Urinary bladder (tissue), 3 donors: ENCODE measurements at regions not wholly inside any gene's neighbourhood (a gene's known extent, or its start where the extent isn't known, plus 50 kb on each side); places are given as distances from the start of the nearest gene placed in this dataset.

Experiments used
- DNase-seq: peaks from one replicate; pipeline ENCODE4 v3.0.0-alpha.2; 2015; ENCODE audit errors: extremely low spot score
- H3K27ac ChIP-seq: one replicate; pipeline ENCODE4 v1.5.1; 2013; ENCODE audit warnings: low read depth, mild to moderate bottlenecking, moderate library complexity
- H3K36me3 ChIP-seq: one replicate; pipeline ENCODE4 v1.6.1; 2013; ENCODE audit warnings: mild to moderate bottlenecking, moderate library complexity; ENCODE audit not compliant: insufficient read depth
- H3K4me1 ChIP-seq: one replicate; pipeline ENCODE4 v1.6.1; 2013; ENCODE audit warnings: mild to moderate bottlenecking, moderate library complexity; ENCODE audit not compliant: insufficient read depth
- H3K4me3 ChIP-seq: one replicate; pipeline ENCODE4 v1.5.1; 2013; ENCODE audit warnings: low read depth, low read length
- WGBS: extraction: QIAGEN DNeasy Blood & Tissue Kit; methylation state at CpG from one replicate; pipeline ENCODE4 v1.1.7; 2013; 5-methylcytosine and 5-hydroxymethylcytosine counted together
- donor health status: healthy with polysubstance abuse.
- donor health status: healthy.

- no peaks in the 10 kb centered on the region for H3K4me1 ChIP-seq
- no peak overlapping the region for H3K27ac ChIP-seq
- WGBS = 85% methylated on average over 10 of the region's 10 CpGs
- no peak for DNase-seq
- H3K36me3 ChIP-seq = no peaks in the 10 kb centered on the region
- no peak overlapping the region for H3K4me3 ChIP-seq
These were observed 232.8 kb upstream of the DIO3 start for GRCh38 chr14:101328412-101329028.

- H3K27ac ChIP-seq = no peak overlapping the region
- H3K4me1 ChIP-seq = no peaks in the 10 kb centered on the region
- no peak for DNase-seq
- 92% methylated on average over 22 of the region's 22 CpGs for WGBS
- H3K4me3 ChIP-seq = no peak overlapping the region
- H3K36me3 ChIP-seq = no peaks in the 10 kb centered on the region
These were observed 230.7 kb upstream of the DIO3 start for GRCh38 chr14:101330416-101331140.

GRCh38 chr14:101331141-101331525 lies 230.2 kb upstream of the DIO3 start:
- no peak overlapping the region for H3K4me3 ChIP-seq
- H3K27ac ChIP-seq = no peak overlapping the region
- no peaks in the 10 kb centered on the region for H3K36me3 ChIP-seq
- 90% methylated on average over 10 of the region's 10 CpGs for WGBS
- no peak for DNase-seq
- no peaks in the 10 kb centered on the region for H3K4me1 ChIP-seq

GRCh38 chr14:101331661-101332169 lies 229.6 kb upstream of the DIO3 start:
- 96% methylated on average over 6 of the region's 6 CpGs for WGBS
- Histone ChIP-seq H3K4me1 (no peaks in the 10 kb centered on the region), H3K36me3 (no peaks in the 10 kb centered on the region), H3K27ac (no peak overlapping the region), H3K4me3 (no peak overlapping the region)
- no peak for DNase-seq

GRCh38 chr14:101332281-101332680 lies 229.0 kb upstream of the DIO3 start:
- no peak for DNase-seq
- 85% methylated on average over 8 of the region's 8 CpGs for WGBS
- no peak overlapping the region for H3K27ac ChIP-seq
- H3K4me3 ChIP-seq = no peak overlapping the region
- H3K4me1 ChIP-seq = no peaks in the 10 kb centered on the region
- H3K36me3 ChIP-seq = no peaks in the 10 kb centered on the region

- 91% methylated on average over 20 of the region's 20 CpGs for WGBS
- Histone ChIP-seq H3K4me1 (no peaks in the 10 kb centered on the region), H3K27ac (no peak overlapping the region), H3K4me3 (no peak overlapping the region), H3K36me3 (no peaks in the 10 kb centered on the region)
- no peak for DNase-seq
These were observed 227.7 kb upstream of the DIO3 start for GRCh38 chr14:101333335-101334280.

- no peak for DNase-seq
- Histone ChIP-seq H3K27ac (no peak overlapping the region), H3K4me3 (no peak overlapping the region), H3K36me3 (no peaks in the 10 kb centered on the region), H3K4me1 (no peaks in the 10 kb centered on the region)
- 85% methylated on average over 9 of the region's 9 CpGs for WGBS
These were observed 226.6 kb upstream of the DIO3 start for GRCh38 chr14:101334656-101335055.

- H3K4me1 ChIP-seq = no peaks in the 10 kb centered on the region
- no peak for DNase-seq
- H3K27ac ChIP-seq = no peak overlapping the region
- 32% methylated on average over 13 of the region's 13 CpGs for WGBS
- no peak overlapping the region for H3K4me3 ChIP-seq
- no peaks in the 10 kb centered on the region for H3K36me3 ChIP-seq
These were observed 226.1 kb upstream of the DIO3 start for GRCh38 chr14:101335061-101335661.

GRCh38 chr14:101336183-101336582 lies 225.1 kb upstream of the DIO3 start:
- H3K27ac ChIP-seq = no peak overlapping the region
- no peak for DNase-seq
- H3K4me1 ChIP-seq = no peaks in the 10 kb centered on the region
- H3K4me3 ChIP-seq = no peak overlapping the region
- H3K36me3 ChIP-seq = no peaks in the 10 kb centered on the region

- H3K4me1 ChIP-seq = no peaks in the 10 kb centered on the region
- 89% methylated on average over 7 of the region's 7 CpGs for WGBS
- H3K4me3 ChIP-seq = no peak overlapping the region
- no peak overlapping the region for H3K27ac ChIP-seq
- no peaks in the 10 kb centered on the region for H3K36me3 ChIP-seq
- no peak for DNase-seq
These were observed 224.2 kb upstream of the DIO3 start for GRCh38 chr14:101337053-101337452.

- Histone ChIP-seq H3K27ac (no peak overlapping the region), H3K36me3 (no peaks in the 10 kb centered on the region), H3K4me1 (no peaks in the 10 kb centered on the region), H3K4me3 (no peak overlapping the region)
- no peak for DNase-seq
- WGBS = 94% methylated on average over 8 of the region's 8 CpGs
These were observed 220.7 kb upstream of the DIO3 start for GRCh38 chr14:101340556-101340955.

GRCh38 chr14:101347893-101348777 lies 213.2 kb upstream of the DIO3 start:
- H3K4me1 ChIP-seq = no peaks in the 10 kb centered on the region
- H3K27ac ChIP-seq = no peak overlapping the region
- H3K36me3 ChIP-seq = no peaks in the 10 kb centered on the region
- 86% methylated on average over 8 of the region's 8 CpGs for WGBS
- no peak for DNase-seq
- no peak overlapping the region for H3K4me3 ChIP-seq

- no peak for DNase-seq
- WGBS = 98% methylated on average over 3 of the region's 3 CpGs
- no peak overlapping the region for H3K4me3 ChIP-seq
- no peak overlapping the region for H3K27ac ChIP-seq
- no peaks in the 10 kb centered on the region for H3K4me1 ChIP-seq
- no peaks in the 10 kb centered on the region for H3K36me3 ChIP-seq
These were observed 212.2 kb upstream of the DIO3 start for GRCh38 chr14:101349108-101349507.
